ENCODE measurements at regions not wholly inside any gene's neighbourhood (a gene's known extent, or its start where the extent isn't known, plus 50 kb on each side); places are given as distances from the start of the nearest gene placed in this dataset.

- no peaks in the 10 kb centered on the region for H3K27me3 ChIP-seq
These were observed 111.8 kb downstream of the SNX19 start for GRCh38 chr11:130804306-130805076.

GRCh38 chr11:130806746-130807145, 109.5 kb downstream of the SNX19 start:
- no peaks in the 10 kb centered on the region for H3K4me1 ChIP-seq
- no peak for DNase-seq (ENCODE audit: low spot score in 2 of 2)
- no peak for TF ChIP-seq CTCF (IDR thresholded peaks at IDR 0.05)
- H3K27me3 ChIP-seq, result no peaks in the 10 kb centered on the region
- H3K9me3 ChIP-seq, result no peaks in the 10 kb centered on the region
- intact Hi-C loops (cut with DNase I), result no loop called here
- no peak overlapping the region for H3K27ac ChIP-seq
- no peak overlapping the region for H3K4me3 ChIP-seq
- no peaks in the 10 kb centered on the region for H3K36me3 ChIP-seq

More at GRCh38 chr11:130804306-130805076, 111.8 kb downstream of the SNX19 start:
- Histone ChIP-seq H3K9me3 (no peaks in the 10 kb centered on the region), H3K4me1 (no peaks in the 10 kb centered on the region), H3K36me3 (no peaks in the 10 kb centered on the region), H3K27ac (no peak overlapping the region), H3K4me3 (no peak overlapping the region)
- TF ChIP-seq CTCF (IDR thresholded peaks at IDR 0.05), result no peak
- DNase-seq (ENCODE audit: low spot score in 2 of 2), result no peak
- intact Hi-C loops (cut with DNase I), result no loop called here

- H3K27me3 ChIP-seq, result no peaks in the 10 kb centered on the region
- no peak for TF ChIP-seq CTCF (IDR thresholded peaks at IDR 0.05)
- H3K9me3 ChIP-seq, result no peaks in the 10 kb centered on the region
- no peaks in the 10 kb centered on the region for H3K4me1 ChIP-seq
- H3K27ac ChIP-seq, result no peak overlapping the region
- no peaks in the 10 kb centered on the region for H3K36me3 ChIP-seq
- H3K4me3 ChIP-seq, result no peak overlapping the region
- intact Hi-C loops (cut with DNase I), result no loop called here
- DNase-seq (ENCODE audit: low spot score in 2 of 2), result no peak
These were observed 107.7 kb downstream of the SNX19 start for GRCh38 chr11:130808541-130808940.

- TF ChIP-seq CTCF (IDR thresholded peaks at IDR 0.05), result no peak
- DNase-seq (ENCODE audit: low spot score in 2 of 2), result no peak
- no peaks in the 10 kb centered on the region for H3K27me3 ChIP-seq
These were observed 103.1 kb downstream of the SNX19 start for GRCh38 chr11:130813196-130813595.

GRCh38 chr11:130813638-130814037, 102.6 kb downstream of the SNX19 start:
- intact Hi-C loops (cut with DNase I), result no loop called here
- no peak for TF ChIP-seq CTCF (IDR thresholded peaks at IDR 0.05)
- H3K27ac ChIP-seq, result no peak overlapping the region
- H3K36me3 ChIP-seq, result no peaks in the 10 kb centered on the region
- no peak for DNase-seq (ENCODE audit: low spot score in 2 of 2)
- H3K4me1 ChIP-seq, result no peaks in the 10 kb centered on the region
- H3K4me3 ChIP-seq, result no peak overlapping the region
- no peaks in the 10 kb centered on the region for H3K9me3 ChIP-seq
- H3K27me3 ChIP-seq, result no peaks in the 10 kb centered on the region

More at GRCh38 chr11:130813196-130813595, 103.1 kb downstream of the SNX19 start:
- no peaks in the 10 kb centered on the region for H3K36me3 ChIP-seq
- no peak overlapping the region for H3K4me3 ChIP-seq
- no peaks in the 10 kb centered on the region for H3K4me1 ChIP-seq
- intact Hi-C loops (cut with DNase I), result no loop called here
- H3K9me3 ChIP-seq, result no peaks in the 10 kb centered on the region
- H3K27ac ChIP-seq, result no peak overlapping the region
